NCI-H2107 treated with DMSO at 0.1 percent for 48 hours (cell line): ENCODE measurements at regions not wholly inside any gene's neighbourhood (a gene's known extent, or its start where the extent isn't known, plus 50 kb on each side); places are given as distances from the start of the nearest gene placed in this dataset.

Experiments
- DNase-seq: peaks from one replicate; lab custom pipeline; 2025; ENCODE audit not compliant: unreplicated experiment; lab: John Stamatoyannopoulos, UW

DNA sequence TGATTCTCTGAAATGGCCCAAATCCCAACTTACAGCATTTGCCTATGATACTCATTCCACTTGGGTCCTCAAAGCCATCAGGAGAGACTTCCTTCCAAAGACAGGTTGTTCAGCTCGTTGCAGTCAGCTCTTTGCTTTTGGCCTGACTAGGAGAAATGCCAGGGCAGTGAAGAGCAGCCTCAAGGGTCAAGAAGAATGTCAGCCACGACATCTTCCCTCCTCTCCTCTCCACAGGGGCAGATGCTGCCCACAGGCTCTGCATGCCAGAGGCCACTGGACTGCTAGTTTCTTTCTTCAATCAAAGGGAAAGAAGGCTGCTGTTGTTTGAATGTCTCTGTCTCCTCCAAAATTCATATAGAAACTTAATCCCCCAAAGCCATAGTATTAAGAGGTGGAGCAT is 201.7 kb upstream of the PFN2 start:
- no peak for DNase-seq

DNA sequence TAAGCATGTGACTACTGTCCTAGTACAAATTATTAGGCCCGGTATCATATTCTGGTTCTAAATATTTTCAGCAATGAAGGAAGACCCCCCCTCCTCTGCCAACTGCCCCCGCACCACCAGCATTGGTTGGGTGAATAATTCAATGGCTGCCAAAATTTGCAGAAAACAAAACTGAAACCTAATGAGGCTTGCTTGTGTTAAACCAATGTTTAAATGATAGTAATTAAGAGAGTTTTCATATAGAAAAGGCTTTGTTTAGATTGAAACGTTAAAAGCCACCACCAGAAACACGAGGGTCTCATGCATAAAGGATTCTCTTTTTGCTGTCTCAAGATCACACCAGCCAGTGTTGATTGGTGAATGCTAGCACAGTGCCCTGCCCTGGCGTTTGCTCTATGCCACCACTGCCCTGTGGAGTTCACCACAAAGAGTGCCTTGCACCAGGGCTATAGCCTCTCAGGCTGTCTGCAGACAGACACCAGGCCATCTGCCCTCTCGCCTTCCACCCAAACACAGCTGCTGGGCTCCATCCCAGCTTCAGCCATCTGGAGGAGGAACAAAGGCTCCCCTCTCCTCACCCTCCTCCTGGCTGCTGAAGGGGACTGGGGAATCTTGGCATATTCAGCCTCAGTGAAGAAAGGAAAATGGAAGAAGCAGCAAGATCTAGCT is 200.3 kb upstream of the PFN2 start:
- DNase-seq = no peak

DNA sequence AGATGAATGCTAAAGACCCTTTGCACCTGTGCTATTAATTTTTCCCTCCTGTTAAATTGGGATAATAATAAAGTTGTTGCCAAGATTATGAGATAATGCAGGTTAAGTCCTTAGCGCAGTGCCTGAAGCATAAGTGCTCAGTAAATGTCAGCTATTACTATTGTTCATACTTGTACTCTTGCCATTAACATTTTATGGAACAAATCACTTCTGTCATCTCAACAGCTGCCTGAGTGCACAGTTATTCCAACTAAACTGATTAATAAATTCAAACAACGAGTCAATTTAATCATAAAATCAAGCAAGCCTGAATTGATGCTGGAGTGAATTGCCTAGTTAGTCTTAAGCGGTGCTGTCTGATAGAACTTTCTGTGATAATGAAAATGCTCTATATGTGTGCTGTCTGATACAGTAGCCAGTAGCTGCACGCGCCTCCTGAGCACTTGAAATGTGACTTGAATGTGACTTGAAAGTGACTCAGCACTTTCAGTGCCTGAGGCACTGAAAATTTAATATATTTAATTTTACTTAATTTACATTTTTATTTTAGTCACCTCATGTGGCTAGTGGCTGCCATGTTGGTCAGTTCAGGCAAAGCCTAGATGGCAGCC is 198.7 kb upstream of the PFN2 start:
- no peak for DNase-seq

DNA sequence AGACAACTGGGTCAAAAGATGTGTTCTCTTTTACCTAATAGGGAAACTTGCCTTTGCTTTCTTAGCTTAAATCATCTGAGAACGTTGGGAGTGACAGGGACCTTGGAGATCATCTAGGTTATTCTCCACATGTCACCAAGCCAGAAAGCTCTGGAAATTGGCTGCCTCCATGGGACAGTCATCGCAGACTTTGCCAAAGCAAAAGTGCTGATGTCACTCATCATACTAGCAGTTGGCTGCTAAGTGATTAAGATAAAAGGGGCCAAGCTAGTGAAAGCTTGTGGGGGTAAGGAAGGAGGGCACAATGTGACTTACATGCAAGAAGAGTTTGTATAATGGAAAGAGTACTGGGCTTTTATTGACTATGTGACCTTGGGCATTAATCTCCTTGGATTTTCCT is 198.0 kb upstream of the PFN2 start:
- no peak for DNase-seq

DNA sequence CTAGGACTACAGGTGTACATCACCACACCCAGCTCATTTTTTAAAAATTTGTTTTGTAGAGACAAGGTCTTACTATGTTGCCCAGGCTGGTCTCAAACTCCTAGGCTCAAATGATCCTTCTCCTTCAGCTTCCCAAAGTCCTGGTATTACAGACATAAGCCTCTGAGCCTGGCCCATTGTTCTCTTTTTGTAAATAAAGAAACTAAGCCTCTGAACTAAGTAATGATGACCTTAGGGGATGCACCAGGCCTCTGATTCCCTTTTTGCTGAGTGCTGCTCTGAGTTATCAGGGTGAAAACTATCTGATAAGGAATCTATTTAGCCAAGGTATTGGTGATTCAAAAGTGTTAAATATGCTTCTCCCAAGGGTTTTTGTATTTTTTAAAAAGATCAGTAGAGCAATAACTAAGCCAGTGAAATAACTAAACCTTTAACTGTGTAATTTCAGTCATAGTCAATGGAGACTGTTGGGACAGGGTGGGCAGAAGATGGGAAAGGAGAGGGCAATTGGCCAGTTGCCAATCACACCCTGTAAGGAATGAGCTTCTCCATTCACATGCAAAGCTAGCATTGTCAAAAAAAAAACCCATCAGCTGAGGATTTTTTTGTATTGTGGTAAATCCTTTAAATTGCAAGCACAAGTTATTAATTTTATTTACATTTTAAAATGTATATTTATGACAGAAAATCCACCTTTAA is 194.8 kb upstream of the PFN2 start:
- DNase-seq = no peak

DNA sequence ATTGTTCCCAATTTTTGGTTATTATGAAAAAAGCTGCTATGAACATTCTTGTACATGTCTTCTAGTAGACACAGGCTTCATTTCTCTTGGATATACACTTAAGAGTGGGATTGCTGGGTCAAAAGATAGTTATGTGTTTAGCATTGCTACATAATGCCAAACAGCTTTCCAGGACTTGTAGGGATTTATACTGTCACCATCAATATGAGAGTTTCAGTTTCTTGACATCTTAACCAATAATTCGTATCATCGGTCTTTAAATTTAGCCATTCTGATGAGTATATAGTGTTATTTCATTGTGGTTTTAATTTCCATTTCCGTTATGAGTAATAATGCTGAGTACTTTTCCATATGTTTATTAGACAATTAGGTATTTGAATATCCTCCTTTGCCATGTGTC is 190.3 kb upstream of the PFN2 start:
- DNase-seq = no peak

DNA sequence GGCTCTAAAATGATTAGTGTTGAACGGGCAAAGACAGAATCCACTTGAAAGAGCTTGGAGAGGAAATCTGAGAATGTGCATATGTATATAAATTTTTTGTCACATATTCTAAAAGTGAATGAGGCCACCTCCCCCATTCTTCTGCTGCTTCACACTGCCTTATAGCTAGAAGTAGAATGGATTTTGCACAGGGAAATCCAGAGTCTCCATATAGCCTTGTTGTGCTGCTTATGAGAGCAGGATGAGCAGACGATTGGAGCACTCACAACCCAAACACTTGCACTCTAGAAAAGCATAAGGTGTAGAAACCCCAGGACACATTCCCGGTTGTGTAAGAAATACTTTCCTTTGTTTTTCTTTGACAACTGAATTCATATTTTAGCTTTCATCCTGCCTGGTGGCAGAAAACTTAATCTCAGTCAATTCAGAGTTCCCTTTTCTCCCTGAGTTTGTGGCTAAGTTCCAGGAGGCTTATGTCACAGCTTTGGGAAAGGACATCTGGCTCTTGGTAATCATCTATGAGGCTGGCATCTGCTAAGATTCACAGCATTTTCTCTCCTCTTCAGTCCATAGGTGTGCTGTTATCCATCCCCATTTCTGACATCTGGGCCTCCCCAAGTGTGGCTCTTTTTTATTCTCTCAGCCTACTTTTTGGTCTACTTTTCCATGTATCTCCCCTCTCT is 188.4 kb upstream of the PFN2 start:
- DNase-seq = no peak

DNA sequence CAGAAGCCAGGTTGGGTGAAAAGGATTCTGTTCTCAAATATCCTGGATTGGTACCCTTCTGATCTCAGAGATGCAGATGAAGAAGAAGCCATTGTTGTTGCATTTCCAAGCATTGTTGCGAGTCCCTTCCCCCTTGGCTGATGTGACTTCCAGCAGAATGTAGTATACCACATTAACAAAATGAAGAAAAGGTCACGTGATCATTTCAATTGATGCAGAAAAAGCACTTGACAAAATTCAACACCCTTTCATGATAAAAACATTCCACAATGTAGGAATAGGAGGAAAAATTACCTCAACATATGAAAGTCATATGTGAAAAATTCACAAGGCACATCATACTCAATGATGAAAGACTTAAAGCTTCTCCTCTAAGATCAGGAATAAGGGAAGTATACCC is 181.9 kb upstream of the PFN2 start:
- no peak for DNase-seq

DNA sequence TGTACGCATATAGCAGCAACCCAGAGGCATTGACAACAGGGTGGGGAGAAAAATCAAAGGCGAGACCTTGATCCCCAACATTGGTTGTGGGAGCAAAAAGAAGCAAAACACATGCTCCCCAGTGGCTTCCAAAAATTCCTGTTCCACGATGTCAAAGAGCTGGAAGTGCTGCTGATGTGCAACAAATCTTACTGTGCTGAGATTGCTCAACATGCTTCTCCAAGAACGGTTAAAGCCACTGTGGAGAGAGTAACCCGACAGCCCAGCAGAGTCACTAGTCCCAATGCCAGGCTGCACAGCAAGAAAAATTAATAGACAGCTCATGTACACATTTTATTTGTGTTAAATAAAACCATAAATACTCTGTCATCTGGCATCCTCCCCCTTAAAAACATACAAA is 179.9 kb upstream of the PFN2 start:
- no peak for DNase-seq

DNA sequence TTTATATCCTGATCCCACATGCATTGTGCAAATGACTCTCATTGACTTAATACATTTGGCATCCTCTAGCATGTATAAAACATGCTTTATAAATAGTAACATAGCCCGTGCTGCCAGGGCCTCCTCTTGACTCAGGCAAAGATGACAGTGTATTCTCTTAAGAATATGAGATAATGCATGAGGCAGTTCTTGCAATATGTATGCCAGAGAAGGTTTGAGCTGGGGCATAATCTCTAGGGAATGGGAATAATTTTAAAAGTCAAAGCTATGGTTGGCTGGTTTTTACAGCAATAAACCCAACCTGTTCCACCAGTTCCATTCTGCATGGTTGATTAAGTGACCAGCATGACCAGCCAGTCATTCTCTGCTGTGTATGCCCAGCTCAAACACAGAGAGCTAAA is 179.0 kb upstream of the PFN2 start:
- peak; percentile 16 for DNase-seq

DNA sequence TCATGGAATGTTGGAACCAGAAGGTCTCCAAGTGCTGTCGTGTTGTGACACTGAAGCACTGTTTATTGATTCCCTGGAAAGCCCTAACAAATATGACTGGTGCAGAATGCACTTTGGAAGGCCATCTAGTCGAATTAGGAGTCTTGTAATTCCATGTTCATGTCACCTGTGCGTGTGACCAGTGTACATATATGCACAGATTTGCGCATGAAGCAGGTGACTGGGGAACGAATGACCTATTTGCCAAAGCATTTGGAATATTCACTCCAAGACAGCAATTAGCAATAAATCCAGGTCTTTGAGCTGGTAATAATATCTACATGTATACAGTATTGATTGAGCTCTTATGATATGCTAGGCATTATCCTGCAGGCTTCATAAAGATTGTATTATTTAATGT is 177.5 kb upstream of the PFN2 start:
- no peak for DNase-seq

DNA sequence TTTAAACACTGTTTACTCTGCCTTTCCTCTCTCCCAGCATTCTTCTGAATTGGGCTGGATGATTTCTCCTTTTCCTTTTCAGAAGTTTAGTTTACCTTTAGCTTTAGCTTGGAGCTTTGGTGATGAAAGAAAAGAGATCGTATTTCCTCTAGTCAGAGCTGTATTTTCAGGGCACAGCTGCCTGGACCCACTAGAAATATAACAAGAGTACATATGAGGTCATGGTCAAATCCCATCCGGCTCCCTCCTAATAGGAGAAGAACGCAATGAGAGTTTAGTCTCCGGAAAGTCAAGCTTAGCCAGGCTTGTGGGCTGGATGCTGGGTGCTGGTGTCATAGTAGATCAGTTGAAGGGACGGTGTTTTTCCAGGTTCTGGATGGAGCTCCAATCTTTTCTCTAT is 177.1 kb upstream of the PFN2 start:
- peak; percentile 88 for DNase-seq

DNA sequence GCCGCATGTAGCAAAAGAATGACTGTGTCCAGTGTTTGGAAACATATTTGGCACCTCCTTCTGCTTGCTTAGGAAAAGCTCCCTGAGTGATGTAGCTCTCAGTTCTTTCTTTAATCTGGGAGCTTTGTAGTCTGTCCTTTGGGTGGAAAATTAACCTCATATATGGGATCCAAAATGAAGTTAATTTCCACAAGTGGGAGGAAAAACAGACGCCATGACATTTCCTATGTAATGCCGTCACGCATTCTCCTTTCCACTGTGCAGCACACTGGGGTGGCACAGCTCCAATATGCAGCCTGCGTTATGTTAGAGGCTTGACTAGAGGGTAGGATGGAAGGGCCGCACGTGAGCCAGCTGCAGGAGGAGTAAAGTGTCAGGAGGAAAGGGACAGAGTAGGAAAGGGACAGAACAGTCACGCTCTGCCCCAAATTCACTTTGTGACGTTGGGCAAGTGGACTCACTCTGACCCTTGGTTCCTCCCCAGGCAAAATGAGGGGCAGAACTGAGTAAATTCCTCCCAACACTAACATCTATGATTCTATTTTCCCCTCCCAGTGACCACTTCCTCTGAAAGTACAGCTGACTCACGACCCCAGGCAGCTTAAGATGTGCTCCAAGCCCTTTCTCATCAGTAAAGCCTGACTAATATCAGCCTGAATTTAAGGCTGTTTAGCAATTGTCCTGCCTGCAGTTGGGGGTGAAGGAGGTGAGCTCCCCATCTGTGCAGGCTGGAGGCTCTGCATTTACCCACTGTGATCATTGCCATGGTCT is 176.5 kb upstream of the PFN2 start:
- peak; percentile 16 for DNase-seq

DNA sequence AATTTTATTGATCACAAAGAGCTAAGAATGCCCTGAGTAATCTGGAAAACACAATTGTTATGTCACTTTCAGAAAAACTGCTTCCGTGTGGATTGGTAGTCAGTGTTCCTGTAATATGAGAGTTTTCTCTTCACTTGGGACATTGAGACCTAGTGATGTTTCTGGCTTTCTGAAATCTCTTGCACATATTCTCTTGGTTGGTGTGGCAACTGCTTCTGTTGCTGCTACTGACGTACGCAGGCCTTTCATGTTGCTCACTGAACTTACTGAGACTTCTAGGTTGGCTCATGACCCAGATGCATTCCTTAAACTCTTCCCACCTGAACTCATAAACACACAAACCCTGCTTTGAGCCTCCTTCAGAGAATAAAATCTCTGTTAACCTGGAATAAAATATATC is 175.0 kb upstream of the PFN2 start:
- no peak for DNase-seq

DNA sequence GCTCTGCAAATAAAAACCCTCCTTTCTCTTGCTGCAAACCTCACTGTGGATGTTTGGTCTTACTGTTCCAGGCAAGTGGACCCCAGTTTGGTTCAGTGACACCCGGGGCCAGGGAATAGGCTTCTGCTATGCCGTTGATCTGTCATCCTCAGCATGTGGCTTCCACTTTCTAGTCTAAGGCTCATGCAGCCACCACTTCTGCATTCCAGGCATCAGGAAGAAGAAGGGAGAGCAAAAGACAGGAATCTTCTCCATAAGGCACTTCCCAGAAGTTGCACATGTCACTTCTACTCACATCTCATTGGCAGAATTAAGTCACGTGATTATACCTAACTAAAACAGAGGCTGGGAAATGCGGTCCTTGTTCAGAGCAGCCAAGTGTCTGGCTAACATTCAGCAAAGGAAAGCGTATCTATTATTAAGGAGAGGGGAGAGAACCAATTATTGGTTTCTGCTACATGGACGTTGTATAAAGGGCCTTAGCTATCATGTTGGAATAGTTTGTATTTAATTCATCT is 173.6 kb upstream of the PFN2 start:
- no peak for DNase-seq

DNA sequence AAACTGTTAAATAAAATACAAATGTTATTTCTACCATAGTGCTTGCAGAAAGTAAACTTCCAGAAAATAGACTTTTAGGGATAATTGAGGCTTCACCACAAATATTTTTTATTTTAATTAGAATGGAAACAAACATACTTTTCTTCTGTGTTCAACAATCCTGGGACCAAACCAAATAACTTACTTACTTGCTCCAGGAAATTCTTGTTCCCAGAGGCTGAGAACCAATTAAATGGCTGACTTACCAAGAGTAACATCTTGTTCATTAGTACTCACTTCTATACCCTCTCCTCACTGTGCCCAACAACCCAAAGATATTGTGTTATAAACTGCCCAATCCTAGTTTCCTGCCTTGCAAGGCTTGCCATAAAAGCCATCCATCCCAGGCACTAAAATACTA is 172.2 kb upstream of the PFN2 start:
- no peak for DNase-seq

DNA sequence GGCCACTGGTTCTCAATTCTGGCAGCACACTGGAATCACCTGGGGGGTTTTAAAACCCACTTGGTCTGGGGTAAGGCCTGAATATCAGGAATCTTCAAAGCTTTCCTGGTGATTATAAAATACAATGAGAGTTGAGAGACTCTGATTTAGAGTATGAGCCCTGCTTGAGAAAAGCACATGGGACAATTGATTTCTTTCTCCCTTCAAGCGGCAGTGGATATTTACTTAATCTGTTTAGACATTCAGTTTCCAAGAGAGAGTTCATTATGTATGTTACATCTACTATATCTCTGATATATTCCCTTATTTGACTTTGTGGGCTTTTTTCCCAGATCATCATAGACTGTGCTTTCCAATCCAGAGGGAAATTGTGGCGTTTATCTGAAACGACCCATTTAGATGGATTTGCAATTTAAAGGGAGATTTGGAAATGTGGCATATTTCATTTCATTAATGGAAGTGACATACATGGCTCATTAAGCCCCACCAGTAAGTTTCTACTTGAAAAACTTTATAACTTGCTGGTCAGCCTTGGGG is 171.2 kb upstream of the PFN2 start:
- DNase-seq = no peak

DNA sequence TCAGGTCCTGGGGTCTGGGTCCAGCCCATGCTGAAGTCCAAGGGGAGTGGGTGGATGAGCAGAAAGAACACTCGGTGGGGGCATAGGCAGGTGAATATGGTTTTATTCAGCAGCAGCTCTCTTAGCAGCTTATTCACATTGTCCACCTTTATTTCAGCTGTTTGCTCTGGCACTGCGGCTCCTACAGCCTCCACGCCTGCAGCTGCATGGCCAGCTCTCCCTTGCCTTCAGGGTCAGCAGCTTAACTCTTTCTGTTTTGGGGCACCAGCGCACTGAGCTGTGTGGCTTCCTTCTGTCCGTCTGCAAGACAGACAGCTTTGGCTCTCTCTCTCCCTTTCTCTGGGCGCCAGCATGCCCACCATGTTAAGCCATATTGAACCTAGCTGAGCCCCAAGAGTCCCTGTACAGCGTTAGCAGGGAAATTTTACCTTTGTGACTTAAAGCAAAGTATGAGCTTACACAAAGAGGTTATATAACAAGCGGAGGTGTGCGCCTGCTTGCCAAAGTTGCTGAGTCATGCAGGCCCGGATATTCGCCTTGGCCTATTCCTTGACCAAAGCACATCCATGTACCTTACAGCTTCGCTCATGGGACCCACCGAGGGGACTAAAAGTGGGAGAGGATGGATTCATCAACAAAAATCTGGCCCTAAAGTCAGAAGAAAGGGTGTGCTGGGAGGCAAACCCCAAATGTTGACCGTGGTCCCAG is 170.1 kb upstream of the PFN2 start:
- DNase-seq = no peak

DNA sequence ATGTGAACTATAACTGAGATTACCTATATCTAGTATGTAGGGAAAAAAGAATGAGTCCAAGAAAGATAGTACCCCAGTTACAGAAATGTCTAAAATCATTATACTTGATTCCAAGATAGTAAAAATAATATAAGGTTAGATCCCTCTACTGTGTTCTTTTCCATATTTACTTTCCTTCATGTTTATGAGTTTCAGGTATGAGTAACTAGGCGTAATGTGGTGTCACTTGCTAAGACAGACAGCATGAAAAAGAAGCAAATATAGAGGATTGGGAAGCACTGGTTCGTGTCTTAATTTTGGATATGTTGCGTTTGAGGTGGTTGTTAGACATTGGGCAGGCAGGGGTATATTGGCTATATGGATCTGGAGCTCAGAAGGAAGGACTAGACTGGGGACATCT is 168.1 kb upstream of the PFN2 start:
- no peak for DNase-seq

DNA sequence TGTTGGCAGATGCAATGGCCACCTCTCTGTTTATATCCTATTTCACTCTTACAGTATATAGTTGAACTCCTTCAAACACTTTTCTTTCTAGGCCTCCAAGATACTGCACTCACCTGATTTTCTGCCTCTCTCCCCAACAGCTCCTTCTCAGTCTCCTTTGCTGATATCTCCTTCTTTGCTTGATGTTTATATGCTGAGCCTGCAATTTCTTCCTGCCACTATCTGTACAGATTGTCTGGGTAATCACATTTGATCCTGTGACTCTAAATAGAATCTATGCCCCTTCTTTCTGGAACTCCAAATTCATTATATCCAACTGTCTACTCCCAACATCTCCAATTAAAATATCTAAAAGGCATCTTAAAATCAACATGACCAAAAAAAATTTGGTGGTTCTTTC is 165.5 kb upstream of the PFN2 start:
- DNase-seq = no peak
